Upper lobe of left lung (tissue), 4 donors: ENCODE measurements at regions not wholly inside any gene's neighbourhood (a gene's known extent, or its start where the extent isn't known, plus 50 kb on each side); places are given as distances from the start of the nearest gene placed in this dataset.

ENCODE experiments used
- CTCF ChIP-seq, 6 experiments: fragments of 450-650 bp in 4 of 6; fragments of 200-600 bp in 2 of 6; sonication (generic) in 2 of 6; IDR thresholded peaks; one replicate each; pipeline ENCODE4 v1.5.1; 2016 to 2019; ENCODE audit warnings: antibody characterized with exemption in 6 of 6
- EP300 ChIP-seq, 4 donors: sonication (generic); formaldehyde crosslinking; IDR thresholded peaks; one replicate each; pipeline ENCODE4 v1.5.1; 2017; ENCODE audit warnings: antibody characterized with exemption in 4 of 4, control low read depth in 2 of 4

DNA sequence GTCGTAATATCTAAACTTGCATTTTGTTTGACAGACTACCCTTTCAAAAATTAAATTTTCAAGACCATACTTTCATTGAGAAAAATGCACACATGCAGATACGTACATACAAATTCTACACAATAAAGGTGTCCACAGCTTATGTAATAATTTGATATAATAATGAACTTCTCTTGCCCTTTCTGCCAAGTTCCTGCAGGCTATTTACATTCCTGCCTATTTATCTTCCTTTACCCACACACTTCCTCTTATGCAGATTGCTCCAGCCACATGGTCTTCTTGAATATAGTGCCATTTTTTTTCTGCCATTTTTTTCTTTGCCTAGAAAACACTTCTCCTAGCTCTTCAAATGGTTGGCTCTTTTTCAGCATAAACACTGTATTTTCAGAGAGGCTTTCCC lies 826.9 kb upstream of the CDH8 start:
- TF ChIP-seq CTCF (IDR thresholded peaks at IDR 0.05): no peak
- no peak for TF ChIP-seq EP300 (IDR thresholded peaks at IDR 0.05)
